NCI-H1105 (cell line): ENCODE measurements at regions not wholly inside any gene's neighbourhood (a gene's known extent, or its start where the extent isn't known, plus 50 kb on each side); places are given as distances from the start of the nearest gene placed in this dataset.
A peak's percentile ranks its signal among the peaks of the same experiment; 100 is the strongest.
"Not testable (repeated sequence)": the region's sequence is repeated elsewhere in the genome, so short reads cannot be mapped to it uniquely, and the experiment has no call there.

ENCODE experiments used
- DNase-seq: peaks from one replicate; lab custom pipeline; 2025; lab: John Stamatoyannopoulos, UW

GRCh38 chrX:95218976-95219375 is 1465.7 kb upstream of the DIAPH2 start:
- DNase-seq: no peak

GRCh38 chrX:95248386-95248785 is 1436.3 kb upstream of the DIAPH2 start:
- DNase-seq: no peak

GRCh38 chrX:95290455-95290854 is 1394.2 kb upstream of the DIAPH2 start:
- no peak for DNase-seq

GRCh38 chrX:95291561-95291960 is 1393.1 kb upstream of the DIAPH2 start:
- no peak for DNase-seq

DNA sequence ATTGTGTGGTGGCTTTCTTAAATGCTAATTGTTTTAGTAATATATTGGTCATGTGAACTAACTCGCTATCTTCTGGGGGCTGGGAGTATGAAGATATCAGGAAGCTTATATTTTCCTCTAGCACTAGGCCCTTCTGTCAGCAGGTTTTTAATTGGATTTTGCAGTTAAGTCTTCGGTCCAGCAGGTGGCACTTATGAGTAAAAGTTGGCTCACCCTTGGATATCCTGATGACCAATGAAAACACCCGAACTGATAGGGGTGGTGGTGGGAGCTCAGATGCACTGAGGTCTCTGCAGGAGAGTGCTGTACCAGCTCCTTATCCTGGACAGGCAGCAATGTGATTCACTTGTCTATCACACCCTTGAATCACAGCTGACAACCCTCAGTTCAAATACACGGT is 1365.8 kb upstream of the DIAPH2 start:
- no peak for DNase-seq

DNA sequence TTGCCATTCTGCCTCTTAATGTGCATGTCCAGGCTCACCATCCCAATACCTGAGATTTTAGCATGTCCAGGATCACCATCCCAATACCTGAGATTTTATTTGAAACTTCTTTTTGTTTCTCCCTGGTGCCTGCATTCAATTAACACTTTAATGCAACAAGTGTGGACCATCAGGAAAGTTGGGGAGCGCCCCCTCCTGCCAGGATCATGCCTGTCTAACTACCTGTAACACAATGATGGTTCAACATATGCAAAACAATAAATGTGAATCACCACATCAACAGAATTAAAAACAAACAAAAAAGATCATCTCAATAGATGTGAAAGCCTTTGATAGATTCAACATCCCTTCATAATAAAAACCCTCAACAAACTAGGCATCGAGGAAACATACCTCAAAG is 1359.5 kb upstream of the DIAPH2 start:
- no peak for DNase-seq

DNA sequence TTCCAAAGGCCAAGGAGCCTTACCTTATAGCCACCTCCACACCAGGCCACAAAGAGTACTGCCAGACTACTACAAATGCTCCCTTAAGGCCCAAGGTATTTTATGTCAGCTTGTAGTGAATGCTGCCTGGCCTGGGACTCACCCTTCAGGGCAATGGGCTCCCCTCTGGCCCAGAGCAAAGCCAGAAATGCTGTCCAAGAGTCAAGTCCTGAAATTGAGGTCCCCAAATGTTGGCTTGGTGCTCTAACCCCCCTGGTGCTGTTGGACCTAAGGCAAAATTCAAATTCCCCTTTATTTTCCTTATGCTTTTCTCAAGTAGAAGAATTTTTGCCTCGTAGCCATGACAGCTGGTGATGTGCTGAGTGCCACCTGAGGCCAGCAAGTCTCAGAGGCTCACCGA is 1354.3 kb upstream of the DIAPH2 start:
- DNase-seq: no peak

- no peak for DNase-seq
These were observed 1352.1 kb upstream of the DIAPH2 start for GRCh38 chrX:95332530-95332929.

- DNase-seq: peak; percentile 0
These were observed 1337.8 kb upstream of the DIAPH2 start for GRCh38 chrX:95346856-95347255.

DNA sequence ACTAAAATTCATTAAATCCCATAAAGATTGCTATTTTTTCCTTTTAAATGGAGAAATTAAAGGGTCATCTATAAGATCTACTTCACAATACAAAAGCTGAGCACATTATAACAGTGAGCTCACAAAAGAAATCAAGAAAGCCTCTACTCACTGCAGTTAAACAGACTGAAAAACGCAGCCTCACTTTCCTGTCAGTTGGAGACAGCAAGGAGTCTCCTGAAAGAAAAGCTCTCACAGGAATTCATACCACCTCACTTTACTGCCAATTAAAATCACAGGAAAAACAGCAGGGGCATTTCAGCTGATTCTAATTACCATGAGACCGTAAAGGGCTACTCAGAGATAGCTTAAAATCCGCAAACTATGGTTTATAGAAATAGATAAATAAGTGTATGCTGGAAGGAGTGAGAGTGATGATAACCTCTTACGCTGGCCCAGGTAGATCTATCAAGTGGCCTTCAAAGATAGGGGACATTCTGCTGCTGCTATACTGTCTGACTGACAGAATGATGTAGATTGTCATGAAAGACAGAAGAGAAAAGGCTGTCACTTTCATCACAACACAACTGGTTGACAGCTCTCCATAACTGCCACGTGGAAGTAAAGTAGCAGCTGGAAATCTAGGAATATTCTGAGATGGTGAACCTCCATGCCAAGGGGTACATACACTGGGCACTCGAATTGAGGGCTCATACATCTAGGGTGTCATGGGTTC is 1333.7 kb upstream of the DIAPH2 start:
- no peak for DNase-seq

DNA sequence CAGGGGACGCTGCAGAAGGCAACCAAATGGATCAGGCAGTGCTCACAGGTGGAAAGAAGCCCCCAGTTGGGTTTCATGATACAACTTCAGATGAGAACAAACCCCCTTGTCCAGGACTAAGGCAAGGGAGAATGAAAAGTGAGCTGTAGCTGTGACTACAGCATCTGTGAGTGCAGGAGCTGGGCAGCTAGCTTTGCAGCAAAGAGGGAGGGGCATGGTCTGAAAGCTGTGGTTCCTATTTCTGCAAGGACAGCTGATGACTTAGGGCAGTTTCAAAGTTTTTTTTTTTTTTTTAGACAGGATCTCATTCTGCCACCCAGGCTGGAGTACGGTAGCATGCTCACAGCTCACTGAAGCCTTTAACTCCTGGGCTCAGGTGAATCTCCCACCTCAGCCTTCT is 1317.4 kb upstream of the DIAPH2 start:
- DNase-seq: no peak

- DNase-seq: peak; percentile 44
These were observed 1301.8 kb upstream of the DIAPH2 start for GRCh38 chrX:95382799-95383198.

DNA sequence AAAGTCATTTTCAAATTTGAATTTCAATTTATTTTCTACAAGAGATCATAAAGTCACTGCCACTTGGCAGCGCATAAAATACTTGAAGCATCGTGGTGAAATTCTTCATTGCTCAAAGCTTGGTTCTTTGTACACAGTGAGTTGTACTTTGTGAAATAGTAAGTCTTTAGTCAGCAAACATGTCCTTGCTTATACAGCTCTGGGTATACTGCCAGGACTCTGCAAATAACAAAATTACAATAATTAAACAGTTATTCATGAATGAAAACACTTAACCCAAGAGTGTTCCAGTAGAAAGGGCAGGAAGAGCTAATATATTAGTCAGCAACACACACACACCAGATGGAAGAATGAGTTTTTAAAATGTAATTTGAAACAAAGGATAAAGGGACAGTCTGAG is 1300.9 kb upstream of the DIAPH2 start:
- DNase-seq: peak; percentile 47

GRCh38 chrX:95427389-95427788 is 1257.3 kb upstream of the DIAPH2 start:
- DNase-seq: no peak

DNA sequence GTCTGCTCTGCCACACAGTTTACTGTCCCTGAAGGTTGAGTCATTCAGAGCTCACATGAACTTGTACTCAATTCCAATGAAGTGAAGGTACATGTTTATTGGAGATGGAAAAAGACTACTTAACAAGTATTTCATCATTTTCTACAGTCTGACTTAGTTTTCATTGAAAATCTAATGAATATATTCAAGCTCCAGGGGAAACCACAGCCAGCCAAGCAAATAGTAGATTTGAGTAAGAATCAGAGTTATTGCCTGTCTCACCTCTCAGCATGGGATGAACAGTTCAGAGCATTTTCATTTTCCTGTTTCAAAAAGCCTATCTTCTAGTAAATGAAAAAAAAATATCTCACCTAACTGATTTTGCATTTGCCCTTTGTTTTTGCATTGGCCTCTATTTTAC is 1249.4 kb upstream of the DIAPH2 start:
- no peak for DNase-seq

- no peak for DNase-seq
These were observed 1242.8 kb upstream of the DIAPH2 start for GRCh38 chrX:95441836-95442235.

DNA sequence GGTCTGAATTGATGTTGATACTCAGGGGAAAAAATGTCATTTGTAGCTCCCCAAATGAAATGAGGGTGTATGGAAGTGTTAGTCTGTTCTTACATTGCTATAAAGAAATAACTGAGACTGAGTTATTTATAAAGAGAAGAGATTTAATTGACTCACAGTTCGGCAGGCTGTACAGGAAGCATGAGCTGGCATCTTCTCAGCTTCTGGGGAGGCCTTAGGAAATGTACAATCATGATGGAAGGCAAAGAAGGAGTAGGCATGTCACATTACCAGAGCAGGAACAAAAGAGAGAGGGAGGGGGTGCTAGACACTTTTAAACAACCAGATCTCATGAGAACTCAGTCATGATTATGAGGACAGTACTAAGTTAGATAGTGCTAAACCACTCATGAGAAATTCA is 1199.9 kb upstream of the DIAPH2 start:
- no peak for DNase-seq

- DNase-seq: no peak
These were observed 1178.9 kb upstream of the DIAPH2 start for GRCh38 chrX:95505721-95506120.

GRCh38 chrX:95509474-95509873 is 1175.2 kb upstream of the DIAPH2 start:
- DNase-seq: no peak

- not testable (repeated sequence) for DNase-seq
These were observed 1160.6 kb upstream of the DIAPH2 start for GRCh38 chrX:95524018-95524417.

DNA sequence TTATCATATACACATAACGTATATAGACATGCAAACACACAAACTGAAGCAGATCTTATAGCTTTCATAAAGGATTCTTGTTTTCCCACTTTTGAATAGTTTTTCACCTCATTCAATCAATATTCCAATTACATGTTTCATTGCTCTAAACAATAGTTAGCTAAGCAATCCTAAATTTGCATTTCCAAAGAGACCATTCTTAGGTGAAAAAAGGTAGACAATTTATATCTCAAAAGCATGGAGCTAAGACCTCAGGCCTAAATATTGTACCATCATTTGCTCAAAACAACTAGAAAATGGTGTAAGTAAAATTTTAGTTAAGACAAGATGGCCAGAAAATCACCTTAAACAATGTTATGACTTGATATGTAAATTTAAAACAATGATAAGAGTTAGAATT is 1148.5 kb upstream of the DIAPH2 start:
- DNase-seq: no peak

- no peak for DNase-seq
These were observed 1148.0 kb upstream of the DIAPH2 start for GRCh38 chrX:95536661-95537060.

- DNase-seq: no peak
These were observed 1145.6 kb upstream of the DIAPH2 start for GRCh38 chrX:95539041-95539440.

- DNase-seq: not testable (repeated sequence)
These were observed 1135.1 kb upstream of the DIAPH2 start for GRCh38 chrX:95549552-95549951.
